Activated CD4-positive, alpha-beta T cell treated with anti-CD3 and anti-CD28 coated beads for 4 hours (primary cell): ENCODE measurements at regions not wholly inside any gene's neighbourhood (a gene's known extent, or its start where the extent isn't known, plus 50 kb on each side); places are given as distances from the start of the nearest gene placed in this dataset.
"Not testable (repeated sequence)": the region's sequence is repeated elsewhere in the genome, so short reads cannot be mapped to it uniquely, and the experiment has no call there.

Source experiments
- DNase-seq, 2 donors: peaks; one replicate each; pipeline ENCODE4 v3.0.0-alpha.2; 2020

- DNase-seq = no peak
Observed at GRCh38 chr19:29006057-29006735, 206.8 kb downstream of the UQCRFS1 start.

- DNase-seq = no peak
Observed at GRCh38 chr19:29004796-29005195, 208.2 kb downstream of the UQCRFS1 start.

- DNase-seq = no peak
Observed at GRCh38 chr19:29003641-29004409, 209.1 kb downstream of the UQCRFS1 start.

GRCh38 chr19:29002336-29002735 lies 210.6 kb downstream of the UQCRFS1 start:
- DNase-seq = no peak

GRCh38 chr19:29001597-29002245 lies 211.2 kb downstream of the UQCRFS1 start:
- DNase-seq = no peak

GRCh38 chr19:29001141-29001581 lies 211.8 kb downstream of the UQCRFS1 start:
- DNase-seq = no peak

GRCh38 chr19:28999724-29000433 lies 213.1 kb downstream of the UQCRFS1 start:
- no peak for DNase-seq

GRCh38 chr19:28998974-28999373 lies 214.0 kb downstream of the UQCRFS1 start:
- no peak for DNase-seq

- DNase-seq = not testable (repeated sequence)
Observed at GRCh38 chr19:28997866-28998265, 215.1 kb downstream of the UQCRFS1 start.

GRCh38 chr19:28990522-28990921 lies 222.4 kb downstream of the UQCRFS1 start:
- no peak for DNase-seq

- no peak for DNase-seq
Observed at GRCh38 chr19:28989739-28990138, 223.2 kb downstream of the UQCRFS1 start.

- no peak for DNase-seq
Observed at GRCh38 chr19:28988066-28988465, 224.9 kb downstream of the UQCRFS1 start.

- no peak for DNase-seq
Observed at GRCh38 chr19:28987177-28987576, 225.8 kb downstream of the UQCRFS1 start.

- no peak for DNase-seq
Observed at GRCh38 chr19:28985201-28985600, 227.8 kb downstream of the UQCRFS1 start.

- no peak for DNase-seq
Observed at GRCh38 chr19:28984315-28984714, 228.6 kb downstream of the UQCRFS1 start.

GRCh38 chr19:28983430-28983829 lies 229.5 kb downstream of the UQCRFS1 start:
- DNase-seq = no peak

GRCh38 chr19:28981994-28982393 lies 231.0 kb downstream of the UQCRFS1 start:
- DNase-seq = no peak

- DNase-seq = no peak
Observed at GRCh38 chr19:28981518-28981917, 231.4 kb downstream of the UQCRFS1 start.

GRCh38 chr19:28980236-28980868 lies 232.6 kb downstream of the UQCRFS1 start:
- no peak for DNase-seq

- no peak for DNase-seq
Observed at GRCh38 chr19:28977826-28978225, 235.1 kb downstream of the UQCRFS1 start.

GRCh38 chr19:28972058-28972852 lies 240.7 kb downstream of the UQCRFS1 start:
- no peak for DNase-seq

- DNase-seq = no peak
Observed at GRCh38 chr19:28971513-28971912, 241.4 kb downstream of the UQCRFS1 start.
